H9 (cell line): ENCODE measurements at regions not wholly inside any gene's neighbourhood (a gene's known extent, or its start where the extent isn't known, plus 50 kb on each side); places are given as distances from the start of the nearest gene placed in this dataset.

Experiments used
- DNase-seq: peaks from one replicate; pipeline ENCODE4 v3.0.0-alpha.2; 2017
- H2AFZ ChIP-seq: one replicate; pipeline ENCODE4 v1.6.1; 2013; ENCODE audit warnings: mild to moderate bottlenecking, low read length, control low read depth, moderate library complexity
- H2AK5ac ChIP-seq: 2 replicates; pipeline ENCODE4 v1.6.1; 2013; ENCODE audit warnings: low read length, control low read depth, mixed read lengths; ENCODE audit not compliant: insufficient read length
- H2BK120ac ChIP-seq: one replicate; pipeline ENCODE4 v1.6.1; 2013; ENCODE audit warnings: low read depth, mild to moderate bottlenecking, low read length, control low read depth, inconsistent platforms; ENCODE audit not compliant: poor library complexity, severe bottlenecking
- H2BK12ac ChIP-seq: 2 replicates; pipeline ENCODE4 v1.6.1; 2013; ENCODE audit warnings: low read length, control low read depth, mixed read lengths, low read depth; ENCODE audit not compliant: insufficient read length
- H2BK15ac ChIP-seq: 2 replicates; pipeline ENCODE4 v1.6.1; 2013; ENCODE audit warnings: low read depth, low read length, control low read depth
- H2BK20ac ChIP-seq: one replicate; pipeline ENCODE4 v1.6.1; 2013; ENCODE audit warnings: low read depth, mild to moderate bottlenecking, low read length, control low read depth, inconsistent platforms; ENCODE audit not compliant: poor library complexity, severe bottlenecking
- H2BK5ac ChIP-seq: 2 replicates; pipeline ENCODE4 v1.6.1; 2013; ENCODE audit warnings: low read length, control low read depth, mixed read lengths; ENCODE audit not compliant: insufficient read length
- H3K14ac ChIP-seq: 2 replicates; pipeline ENCODE4 v1.6.1; 2013; ENCODE audit warnings: low read length, control low read depth; ENCODE audit not compliant: insufficient read depth
- H3K18ac ChIP-seq: 2 replicates; pipeline ENCODE4 v1.6.1; 2013; ENCODE audit warnings: low read depth, mild to moderate bottlenecking, mixed read lengths, low read length, control low read depth; ENCODE audit not compliant: insufficient read length
- H3K23ac ChIP-seq: 2 replicates; pipeline ENCODE4 v1.6.1; 2013; ENCODE audit warnings: low read length, control low read depth, mixed read lengths, low read depth; ENCODE audit not compliant: insufficient read length
- H3K23me2 ChIP-seq: 2 replicates; pipeline ENCODE4 v1.6.1; 2013; ENCODE audit warnings: low read depth, mild to moderate bottlenecking, mixed read lengths, low read length, control low read depth; ENCODE audit not compliant: insufficient read length, poor library complexity, severe bottlenecking
- H3K27ac ChIP-seq: 2 replicates; pipeline ENCODE4 v1.5.1; 2013; ENCODE audit warnings: low read length, control low read depth, mixed read lengths, low read depth; ENCODE audit not compliant: insufficient read length
- H3K27me3 ChIP-seq: 2 replicates; pipeline ENCODE4 v1.6.1; 2013; ENCODE audit warnings: low read length, control low read depth, inconsistent platforms; ENCODE audit not compliant: insufficient read depth
- H3K4ac ChIP-seq: 2 replicates; pipeline ENCODE4 v1.6.1; 2013; ENCODE audit warnings: low read depth, mild to moderate bottlenecking, control low read depth, inconsistent platforms, low read length, moderate library complexity
- H3K4me1 ChIP-seq: 2 replicates; pipeline ENCODE4 v1.6.1; 2013; ENCODE audit warnings: low read length, control low read depth, inconsistent platforms; ENCODE audit not compliant: insufficient read depth
- H3K4me2 ChIP-seq: 2 replicates; pipeline ENCODE4 v1.6.1; 2013; ENCODE audit warnings: low read length, control low read depth, mixed read lengths; ENCODE audit not compliant: insufficient read length, insufficient read depth
- H3K56ac ChIP-seq: 2 replicates; pipeline ENCODE4 v1.6.1; 2013; ENCODE audit warnings: low read depth, mild to moderate bottlenecking, mixed read lengths, low read length, control low read depth; ENCODE audit not compliant: insufficient read length
- H3K79me1 ChIP-seq: 2 replicates; pipeline ENCODE4 v1.6.1; 2013; ENCODE audit warnings: low read depth, mild to moderate bottlenecking, moderate library complexity, low read length, control low read depth, inconsistent platforms; ENCODE audit not compliant: insufficient read depth, poor library complexity, severe bottlenecking
- H3K79me2 ChIP-seq: 2 replicates; pipeline ENCODE4 v1.6.1; 2013; ENCODE audit warnings: low read length, control low read depth, inconsistent platforms; ENCODE audit not compliant: insufficient read depth
- H3K9ac ChIP-seq: 2 replicates; pipeline ENCODE4 v1.6.1; 2013; ENCODE audit warnings: low read length, control low read depth, mixed read lengths; ENCODE audit not compliant: insufficient read length; ENCODE audit errors: extremely low read depth
- H3K9me3 ChIP-seq: one replicate; pipeline ENCODE4 v1.6.1; 2013; ENCODE audit warnings: low read depth, low read length, inconsistent platforms; ENCODE audit not compliant: control insufficient read depth
- H3T11ph ChIP-seq: one replicate; pipeline ENCODE4 v1.6.1; 2013; ENCODE audit warnings: mild to moderate bottlenecking, low read length, control low read depth, inconsistent platforms
- H4K20me1 ChIP-seq: one replicate; pipeline ENCODE4 v1.6.1; 2013; ENCODE audit not compliant: control insufficient read depth, insufficient read length, insufficient read depth
- H4K5ac ChIP-seq: 2 replicates; pipeline ENCODE4 v1.6.1; 2013; ENCODE audit warnings: low read depth, mild to moderate bottlenecking, mixed read lengths, low read length, control low read depth; ENCODE audit not compliant: insufficient read length
- H4K8ac ChIP-seq: replicated peaks from 2 replicates; pipeline ENCODE4 v1.6.1; 2013; ENCODE audit warnings: low read length, control low read depth, mixed read lengths, low read depth; ENCODE audit not compliant: insufficient read length
- H4K91ac ChIP-seq: 2 replicates; pipeline ENCODE4 v1.6.1; 2013; ENCODE audit warnings: low read depth, mild to moderate bottlenecking, moderate library complexity, mixed read lengths, low read length, control low read depth; ENCODE audit not compliant: insufficient read length
- H3K27ac Mint-ChIP-seq, 3 experiments: 2 replicates in 2 of 3; 3 replicates in 1 of 3; pipeline ENCODE4 v1.8.0; 2020 to 2021; ENCODE audit warnings: mixed read lengths in 3 of 3, mild to moderate bottlenecking in 1 of 3, moderate library complexity in 1 of 3
- H3K27me3 Mint-ChIP-seq: 2 replicates; pipeline ENCODE4 v1.8.0; 2021; ENCODE audit warnings: low read depth, mild to moderate bottlenecking, moderate library complexity, mixed read lengths
- H3K36me3 Mint-ChIP-seq, 3 experiments: 2 replicates in 2 of 3; 3 replicates in 1 of 3; pipeline ENCODE4 v1.8.0; 2020 to 2021; ENCODE audit warnings: low read depth in 3 of 3, mixed read lengths in 3 of 3; ENCODE audit not compliant: insufficient read depth in 1 of 3
- H3K4me1 Mint-ChIP-seq, 2 experiments: 2 replicates each; pipeline ENCODE4 v1.8.0; 2020; ENCODE audit warnings: mixed read lengths in 2 of 2
- H3K4me3 Mint-ChIP-seq, 2 experiments: 2 replicates in 1 of 2; 3 replicates in 1 of 2; pipeline ENCODE4 v1.8.0; 2020 to 2021; ENCODE audit warnings: mild to moderate bottlenecking in 2 of 2, mixed read lengths in 2 of 2, moderate library complexity in 1 of 2
- H3K9me3 Mint-ChIP-seq, 2 experiments: 2 replicates in 1 of 2; 3 replicates in 1 of 2; pipeline ENCODE4 v1.8.0; 2020; ENCODE audit warnings: mild to moderate bottlenecking in 2 of 2, mixed read lengths in 2 of 2, moderate library complexity in 1 of 2
- WGBS: extraction: QIAGEN DNeasy Blood & Tissue Kit; methylation state at CpG from one replicate; pipeline ENCODE4 v1.1.7; 2013; ENCODE audit warnings: missing lambda C conversion rate, low lambda C conversion rate, mixed read lengths; ENCODE audit not compliant: insufficient read length; ENCODE audit errors: extremely low coverage; 5-methylcytosine and 5-hydroxymethylcytosine counted together
- TF ChIP-seq, protein P1 (sequence below): fragments of 200-600 bp; sonication (generic); conservative IDR thresholded peaks from 3 replicates; pipeline ENCODE4 v1.8.0; 2021; ENCODE audit warnings: antibody characterized with exemption, mild to moderate bottlenecking

DNA sequence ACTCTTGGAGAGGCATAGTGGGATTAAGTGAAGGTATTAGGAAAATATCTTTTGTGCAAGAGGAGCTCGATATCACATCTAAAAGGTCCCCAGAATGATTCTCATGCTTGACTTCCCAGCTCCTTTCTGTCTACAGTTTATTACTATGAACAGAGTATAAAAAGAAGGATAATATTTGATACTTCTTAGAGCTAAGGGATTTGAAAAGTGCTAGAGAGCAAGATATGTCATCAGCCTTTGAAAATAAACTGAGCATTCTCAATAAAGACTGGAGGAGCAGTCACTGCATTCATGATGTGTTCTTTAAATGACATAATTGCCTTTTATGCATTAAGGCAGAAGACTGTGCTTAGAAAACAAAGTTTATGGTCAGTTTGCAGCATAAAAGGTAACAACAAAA is 543.2 kb upstream of the NRXN1 start:
- H2BK15ac ChIP-seq = no peak overlapping the region
- H2BK120ac ChIP-seq = no peak overlapping the region
- H3K14ac ChIP-seq = no peak overlapping the region
- TF ChIP-seq, protein P1, sequence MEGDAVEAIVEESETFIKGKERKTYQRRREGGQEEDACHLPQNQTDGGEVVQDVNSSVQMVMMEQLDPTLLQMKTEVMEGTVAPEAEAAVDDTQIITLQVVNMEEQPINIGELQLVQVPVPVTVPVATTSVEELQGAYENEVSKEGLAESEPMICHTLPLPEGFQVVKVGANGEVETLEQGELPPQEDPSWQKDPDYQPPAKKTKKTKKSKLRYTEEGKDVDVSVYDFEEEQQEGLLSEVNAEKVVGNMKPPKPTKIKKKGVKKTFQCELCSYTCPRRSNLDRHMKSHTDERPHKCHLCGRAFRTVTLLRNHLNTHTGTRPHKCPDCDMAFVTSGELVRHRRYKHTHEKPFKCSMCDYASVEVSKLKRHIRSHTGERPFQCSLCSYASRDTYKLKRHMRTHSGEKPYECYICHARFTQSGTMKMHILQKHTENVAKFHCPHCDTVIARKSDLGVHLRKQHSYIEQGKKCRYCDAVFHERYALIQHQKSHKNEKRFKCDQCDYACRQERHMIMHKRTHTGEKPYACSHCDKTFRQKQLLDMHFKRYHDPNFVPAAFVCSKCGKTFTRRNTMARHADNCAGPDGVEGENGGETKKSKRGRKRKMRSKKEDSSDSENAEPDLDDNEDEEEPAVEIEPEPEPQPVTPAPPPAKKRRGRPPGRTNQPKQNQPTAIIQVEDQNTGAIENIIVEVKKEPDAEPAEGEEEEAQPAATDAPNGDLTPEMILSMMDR = no peak
- no peak overlapping the region for H4K91ac ChIP-seq
- no peak overlapping the region for H2AK5ac ChIP-seq
- no peak overlapping the region for H3K56ac ChIP-seq
- no peak overlapping the region for H2BK20ac ChIP-seq
- no CpG with 5 or more reads among the region's 1 CpG for WGBS
- no peak overlapping the region for H3K27ac ChIP-seq
- H2AFZ ChIP-seq = no peak overlapping the region
- H4K5ac ChIP-seq = no peak overlapping the region
- no peak overlapping the region for H3K18ac ChIP-seq
- no peak overlapping the region for H2BK5ac ChIP-seq
- H2BK12ac ChIP-seq = no peak overlapping the region
- Mint-ChIP-seq H3K27me3 (no peaks in the 10 kb centered on the region), H3K27ac (no peak overlapping the region), H3K36me3 (no peaks in the 10 kb centered on the region), H3K9me3 (no peaks in the 10 kb centered on the region), H3K4me1 (no peaks in the 10 kb centered on the region), H3K4me3 (no peak overlapping the region)
- no peaks in the 10 kb centered on the region for H3K79me2 ChIP-seq
- no peaks in the 10 kb centered on the region for H4K20me1 ChIP-seq
- no peak overlapping the region for H4K8ac ChIP-seq
- no peak overlapping the region for H3K4me2 ChIP-seq
- H3K23ac ChIP-seq = no peak overlapping the region
- no peaks in the 10 kb centered on the region for H3K9me3 ChIP-seq
- H3K4me1 ChIP-seq = no peaks in the 10 kb centered on the region
- no peak overlapping the region for H3K4ac ChIP-seq
- no peaks in the 10 kb centered on the region for H3K23me2 ChIP-seq
- no peaks in the 10 kb centered on the region for H3K79me1 ChIP-seq
- H3T11ph ChIP-seq = no peak overlapping the region
- no peak overlapping the region for H3K9ac ChIP-seq
- DNase-seq = no peak
- H3K27me3 ChIP-seq = no peaks in the 10 kb centered on the region
